CD4-positive, CD25-positive, alpha-beta regulatory T cell (primary cell): ENCODE measurements at regions not wholly inside any gene's neighbourhood (a gene's known extent, or its start where the extent isn't known, plus 50 kb on each side); places are given as distances from the start of the nearest gene placed in this dataset.

ENCODE experiments used
- ATAC-seq, 2 donors: fragments of 150-1000 bp; cut with Tn5 transposase; one replicate each; pipeline ENCODE4 v1.10.0; 2021; ENCODE audit warnings: low read depth in 2 of 2, moderate number of reproducible peaks in 2 of 2, moderate library complexity in 1 of 2
- DNase-seq, 3 donors: peaks; one replicate each; pipeline versions ENCODE4 v3.0.0 to v3.0.0-alpha.2; 2012 to 2022; ENCODE audit warnings: mixed read lengths in 1 of 3
- H3K27ac ChIP-seq: one replicate; pipeline ENCODE4 v1.7.0; 2013; ENCODE audit warnings: mild to moderate bottlenecking, low read length; ENCODE audit not compliant: insufficient read depth, poor library complexity, severe bottlenecking
- H3K27me3 ChIP-seq: one replicate; pipeline ENCODE4 v1.7.0; 2013; ENCODE audit warnings: low read length; ENCODE audit not compliant: control insufficient read depth, insufficient read depth
- H3K36me3 ChIP-seq: one replicate; pipeline ENCODE4 v1.7.0; 2013; ENCODE audit warnings: mild to moderate bottlenecking, low read length, moderate library complexity; ENCODE audit not compliant: control insufficient read depth, insufficient read depth
- H3K4me1 ChIP-seq: 2 replicates; pipeline ENCODE4 v1.7.0; 2013; ENCODE audit warnings: mild to moderate bottlenecking, low read length; ENCODE audit not compliant: insufficient read depth, control insufficient read depth, poor library complexity, severe bottlenecking
- H3K4me3 ChIP-seq: one replicate; pipeline ENCODE4 v1.7.0; 2013; ENCODE audit warnings: low read depth, mild to moderate bottlenecking, low read length, moderate library complexity
- H3K9me3 ChIP-seq, 2 experiments: 1 replicate in 1 of 2; 2 replicates in 1 of 2; pipeline ENCODE4 v1.7.0; 2013; ENCODE audit warnings: low read length in 2 of 2, mild to moderate bottlenecking in 1 of 2, moderate library complexity in 1 of 2; ENCODE audit not compliant: control insufficient read depth in 2 of 2
- H3K27ac Mint-ChIP-seq, 3 donors: one replicate each; pipeline ENCODE4 v1.8.0; 2020 to 2022; ENCODE audit warnings: mild to moderate bottlenecking in 3 of 3, mixed read lengths in 3 of 3, moderate library complexity in 2 of 3
- H3K27me3 Mint-ChIP-seq: one replicate; pipeline ENCODE4 v1.8.0; 2022; ENCODE audit warnings: mild to moderate bottlenecking, mixed read lengths
- H3K36me3 Mint-ChIP-seq: one replicate; pipeline ENCODE4 v1.8.0; 2020; ENCODE audit warnings: mixed read lengths
- H3K4me1 Mint-ChIP-seq, 4 donors: one replicate each; pipeline ENCODE4 v1.8.0; 2020 to 2022; ENCODE audit warnings: mixed read lengths in 4 of 4, mild to moderate bottlenecking in 1 of 4
- H3K4me3 Mint-ChIP-seq, 4 donors: one replicate each; pipeline ENCODE4 v1.8.0; 2020 to 2022; ENCODE audit warnings: mild to moderate bottlenecking in 4 of 4, mixed read lengths in 4 of 4, moderate library complexity in 3 of 4
- H3K9me3 Mint-ChIP-seq, 7 donors: one replicate each; pipeline ENCODE4 v1.8.0; 2020 to 2022; ENCODE audit warnings: mixed read lengths in 7 of 7, mild to moderate bottlenecking in 3 of 7, moderate library complexity in 2 of 7

DNA sequence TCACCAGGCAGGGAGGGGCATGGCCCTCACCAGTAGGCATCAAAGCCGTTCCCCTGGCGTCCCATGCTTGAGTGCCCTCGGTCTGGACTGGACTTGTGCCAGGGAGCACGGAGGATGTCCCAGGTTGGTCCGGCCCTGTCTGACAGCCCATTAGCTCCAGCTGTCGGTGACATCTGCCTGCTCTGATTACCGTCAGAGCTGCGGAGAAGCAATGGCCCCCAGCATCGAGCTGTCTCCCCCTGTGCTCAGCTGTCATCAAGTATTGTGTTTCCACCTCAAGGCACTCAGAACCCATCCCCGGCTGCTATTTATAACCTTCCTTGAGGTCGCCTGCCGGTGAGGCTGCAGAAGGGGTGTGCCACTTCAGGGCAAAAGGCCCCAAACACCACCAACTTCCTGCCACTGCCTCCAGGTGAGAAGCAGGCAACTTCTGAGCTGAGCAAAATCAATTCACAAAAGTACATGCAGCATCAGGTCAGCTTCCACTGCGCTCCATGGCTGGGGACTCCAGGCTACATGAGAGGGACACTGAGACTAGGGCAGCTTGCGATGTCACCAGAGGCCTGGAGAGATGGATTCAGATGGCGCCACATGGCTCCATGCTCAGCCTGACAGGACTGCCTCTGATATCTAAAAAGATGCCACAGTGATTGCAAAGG is 142.7 kb downstream of the C5orf15 start:
- H3K4me3 ChIP-seq, result no peak overlapping the region
- no peaks in the 10 kb centered on the region for H3K27me3 Mint-ChIP-seq
- peaks cover 0 to 21% (median 2%) of the 10 kb centered on the region in 4 donors for H3K4me1 Mint-ChIP-seq
- peaks cover 6% of the 10 kb centered on the region for H3K27me3 ChIP-seq
- H3K36me3 ChIP-seq, result no peaks in the 10 kb centered on the region
- no peak overlapping the region for H3K27ac ChIP-seq
- H3K9me3 Mint-ChIP-seq, result no peaks in the 10 kb centered on the region
- DNase-seq (peak in 2 of 3 donors; percentile 7 to 52), ATAC-seq (peak in 1 of 2 donors; percentile 44)
- H3K36me3 Mint-ChIP-seq, result no peaks in the 10 kb centered on the region
- H3K27ac Mint-ChIP-seq, result peak overlapping the region in 1 of 3 donors; percentile 38
- H3K9me3 ChIP-seq, result no peaks in the 10 kb centered on the region
- H3K4me1 ChIP-seq, result no peaks in the 10 kb centered on the region
- no peak overlapping the region for H3K4me3 Mint-ChIP-seq

DNA sequence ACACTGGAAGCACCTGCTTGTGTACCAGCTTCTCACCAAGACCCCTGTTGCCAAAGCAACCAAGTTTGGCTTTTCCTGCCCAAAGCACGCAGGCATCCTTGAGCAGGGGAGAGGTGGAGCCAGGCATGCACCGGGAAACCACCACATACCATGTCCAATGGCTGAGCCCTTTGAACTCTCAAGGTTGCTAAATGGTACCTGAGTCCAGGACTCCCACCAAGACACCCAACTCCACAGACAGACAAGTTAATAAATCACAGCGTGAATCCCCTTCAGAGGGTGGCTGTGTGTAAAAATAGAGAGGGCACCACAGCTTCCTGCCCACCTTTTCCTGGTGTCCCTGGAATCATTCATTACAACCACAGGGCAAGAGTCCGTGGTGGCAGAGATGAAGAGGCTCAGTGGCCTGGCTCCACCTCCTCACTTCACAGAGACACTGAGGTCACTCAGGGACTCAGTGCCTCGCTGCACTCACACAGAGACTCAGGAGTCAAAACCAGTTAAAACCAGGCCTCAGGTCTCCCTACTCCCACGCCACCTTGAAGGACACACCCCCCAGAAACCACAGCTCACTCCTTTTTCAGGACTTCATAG is 143.7 kb downstream of the C5orf15 start:
- peaks cover 8% of the 10 kb centered on the region for H3K27me3 Mint-ChIP-seq
- no peaks in the 10 kb centered on the region for H3K36me3 Mint-ChIP-seq
- H3K4me1 Mint-ChIP-seq, result peaks cover 0 to 21% (median 2%) of the 10 kb centered on the region in 4 donors
- Histone ChIP-seq H3K9me3 (no peaks in the 10 kb centered on the region), H3K4me3 (no peak overlapping the region), H3K27ac (no peak overlapping the region), H3K36me3 (no peaks in the 10 kb centered on the region), H3K27me3 (peaks cover 11% of the 10 kb centered on the region), H3K4me1 (no peaks in the 10 kb centered on the region)
- H3K4me3 Mint-ChIP-seq, result peak overlapping the region in 1 of 4 donors; percentile 52
- no peak for DNase-seq
- no peak overlapping the region for H3K27ac Mint-ChIP-seq
- H3K9me3 Mint-ChIP-seq, result no peaks in the 10 kb centered on the region
- no peak for ATAC-seq

DNA sequence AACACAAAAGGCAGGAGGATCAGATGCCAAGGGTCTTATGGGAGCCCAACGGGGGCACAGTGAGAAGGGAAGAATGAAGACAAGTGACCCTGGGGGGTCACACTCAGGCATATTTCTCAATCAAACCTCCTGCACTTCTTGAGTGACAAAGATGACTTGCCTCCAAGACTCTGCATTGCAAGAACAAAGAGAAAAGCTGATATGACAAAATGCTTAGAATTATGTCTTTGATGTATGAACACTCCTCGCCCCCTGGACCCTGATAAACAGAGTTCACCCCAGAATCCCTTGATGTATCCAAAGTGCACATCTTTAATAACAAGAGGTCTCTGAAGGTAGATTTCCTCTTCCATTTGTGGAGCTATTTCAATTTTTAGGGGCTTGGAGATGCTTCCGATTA is 146.5 kb downstream of the C5orf15 start:
- Histone ChIP-seq H3K9me3 (no peaks in the 10 kb centered on the region), H3K27me3 (peaks cover 11% of the 10 kb centered on the region), H3K4me3 (no peak overlapping the region), H3K36me3 (no peaks in the 10 kb centered on the region), H3K27ac (no peak overlapping the region), H3K4me1 (no peaks in the 10 kb centered on the region)
- Mint-ChIP-seq H3K4me3 (no peak overlapping the region), H3K36me3 (no peaks in the 10 kb centered on the region), H3K4me1 (peaks cover 0 to 21% (median 2%) of the 10 kb centered on the region in 4 donors), H3K9me3 (no peaks in the 10 kb centered on the region), H3K27ac (no peak overlapping the region), H3K27me3 (peaks cover 12% of the 10 kb centered on the region)
- ATAC-seq (no peak), DNase-seq (no peak)

DNA sequence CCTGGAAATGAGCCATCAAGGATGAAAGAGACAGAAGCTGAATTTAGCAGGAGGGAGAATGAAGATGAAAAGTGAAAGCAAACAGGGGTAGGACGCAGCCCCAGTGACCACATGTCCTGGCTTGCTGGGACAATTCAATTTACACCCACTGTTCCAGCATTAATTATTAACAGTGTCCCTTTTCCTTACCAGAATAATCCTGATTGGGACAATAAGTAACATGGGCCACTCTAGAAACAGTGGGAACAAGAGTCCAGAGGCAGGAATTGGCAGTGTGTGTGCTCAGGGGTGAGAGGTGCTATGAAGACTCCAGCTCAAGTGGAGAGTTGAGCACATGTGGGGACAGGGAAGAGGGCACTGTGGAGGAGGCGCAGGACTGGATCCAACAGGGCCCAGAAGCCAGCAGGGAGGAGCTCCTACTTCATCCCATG is 147.1 kb downstream of the C5orf15 start:
- H3K4me3 ChIP-seq, result no peak overlapping the region
- H3K36me3 Mint-ChIP-seq, result no peaks in the 10 kb centered on the region
- H3K4me1 Mint-ChIP-seq, result peaks cover 0 to 18% (median 1%) of the 10 kb centered on the region in 4 donors
- peaks cover 11% of the 10 kb centered on the region for H3K27me3 ChIP-seq
- H3K9me3 ChIP-seq, result no peaks in the 10 kb centered on the region
- no peak for ATAC-seq
- no peak for DNase-seq
- no peak overlapping the region for H3K27ac Mint-ChIP-seq
- H3K27me3 Mint-ChIP-seq, result peaks cover 12% of the 10 kb centered on the region
- H3K27ac ChIP-seq, result no peak overlapping the region
- no peaks in the 10 kb centered on the region for H3K4me1 ChIP-seq
- H3K36me3 ChIP-seq, result no peaks in the 10 kb centered on the region
- H3K9me3 Mint-ChIP-seq, result no peaks in the 10 kb centered on the region
- H3K4me3 Mint-ChIP-seq, result peak overlapping the region in 1 of 4 donors; percentile 22

DNA sequence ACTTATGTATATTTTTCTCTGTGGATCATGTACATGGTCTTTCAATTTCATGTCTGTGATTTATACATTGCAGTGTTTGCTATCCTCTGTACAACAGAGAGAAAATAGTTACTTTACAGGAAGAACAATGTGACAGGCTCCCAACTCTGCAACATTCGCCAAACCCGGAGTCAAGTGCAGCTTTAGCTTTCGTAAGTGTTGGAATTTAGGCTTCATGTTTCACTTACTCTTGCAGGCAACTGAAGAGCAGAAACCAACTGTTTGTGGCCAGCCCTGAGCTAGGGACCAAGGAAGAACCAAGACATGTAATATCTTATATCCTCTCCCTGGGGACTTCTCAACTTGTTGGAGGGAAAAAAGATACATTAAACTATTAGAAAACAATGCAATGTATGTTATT is 147.9 kb downstream of the C5orf15 start:
- Mint-ChIP-seq H3K36me3 (no peaks in the 10 kb centered on the region), H3K27ac (no peak overlapping the region), H3K9me3 (no peaks in the 10 kb centered on the region), H3K27me3 (peaks cover 12% of the 10 kb centered on the region), H3K4me1 (peaks cover 0 to 11% (median 0%) of the 10 kb centered on the region in 4 donors), H3K4me3 (no peak overlapping the region)
- Histone ChIP-seq H3K36me3 (no peaks in the 10 kb centered on the region), H3K9me3 (no peaks in the 10 kb centered on the region), H3K27me3 (peaks cover 11% of the 10 kb centered on the region), H3K4me3 (no peak overlapping the region), H3K27ac (no peak overlapping the region), H3K4me1 (no peaks in the 10 kb centered on the region)
- ATAC-seq, result no peak
- DNase-seq, result no peak

DNA sequence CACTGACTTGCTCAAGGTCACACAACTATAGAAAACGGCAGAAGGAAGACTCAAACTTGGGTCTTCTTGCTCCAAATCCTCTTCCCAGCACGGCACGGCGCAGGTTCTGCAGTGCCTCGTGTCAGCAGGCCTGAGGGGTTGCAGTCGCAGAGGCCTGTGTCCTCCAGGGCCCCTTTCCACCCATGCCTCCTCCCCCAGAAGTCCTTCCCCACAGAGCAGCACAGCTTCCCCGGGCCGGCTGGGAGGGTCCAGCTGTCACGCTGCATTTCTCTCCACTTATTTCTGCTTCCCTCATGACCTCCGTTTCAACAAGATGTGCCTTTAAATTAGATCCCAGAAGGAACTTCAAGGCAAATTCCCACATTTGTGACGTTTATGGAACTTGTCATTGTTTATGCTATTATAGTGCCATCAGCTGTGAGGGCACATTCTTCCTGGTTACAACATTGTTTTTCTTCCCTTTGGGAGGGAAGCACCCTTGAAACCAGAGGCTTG is 148.4 kb downstream of the C5orf15 start:
- no peak overlapping the region for H3K4me3 Mint-ChIP-seq
- H3K27me3 Mint-ChIP-seq, result peaks cover 12% of the 10 kb centered on the region
- no peak overlapping the region for H3K4me3 ChIP-seq
- no peak for ATAC-seq
- H3K4me1 ChIP-seq, result no peaks in the 10 kb centered on the region
- H3K27ac ChIP-seq, result no peak overlapping the region
- H3K9me3 Mint-ChIP-seq, result no peaks in the 10 kb centered on the region
- H3K27me3 ChIP-seq, result peaks cover 11% of the 10 kb centered on the region
- H3K27ac Mint-ChIP-seq, result no peak overlapping the region
- H3K36me3 Mint-ChIP-seq, result no peaks in the 10 kb centered on the region
- H3K9me3 ChIP-seq, result no peaks in the 10 kb centered on the region
- peaks cover 0 to 6% (median 0%) of the 10 kb centered on the region in 4 donors for H3K4me1 Mint-ChIP-seq
- DNase-seq, result no peak
- H3K36me3 ChIP-seq, result no peaks in the 10 kb centered on the region

DNA sequence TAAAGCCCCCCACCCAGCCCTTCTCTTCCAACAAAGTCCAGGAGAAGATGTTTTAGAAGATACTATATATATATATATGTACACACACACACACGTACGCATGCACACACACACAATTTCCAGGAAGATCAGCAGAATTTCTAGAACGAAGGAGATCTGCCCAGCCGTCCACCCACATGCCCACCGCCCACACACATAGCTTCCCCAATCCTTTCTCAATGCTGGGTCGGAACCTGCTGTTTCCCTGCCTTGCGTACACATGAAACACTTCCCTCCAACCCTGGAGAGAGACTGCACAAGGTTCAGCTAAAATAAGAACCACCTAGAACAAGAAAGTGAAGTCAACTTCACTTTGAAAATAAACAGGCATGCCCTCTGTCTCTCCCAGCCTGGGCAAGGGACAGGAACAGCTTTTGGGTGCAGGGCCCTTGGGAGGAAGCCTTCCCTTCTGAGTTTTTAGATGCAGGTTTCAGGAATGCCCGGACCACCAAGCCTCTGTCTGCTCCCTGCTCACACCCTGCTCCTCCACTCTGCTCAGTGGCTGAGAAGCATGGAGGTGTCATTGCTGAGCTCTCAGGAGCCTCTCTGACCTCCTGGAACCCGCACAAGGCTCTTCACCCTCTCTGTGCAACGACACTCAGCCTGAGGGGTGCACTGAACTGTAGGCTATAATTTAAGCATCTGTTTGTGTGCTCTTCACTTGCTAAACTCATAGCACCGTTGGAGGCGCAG is 149.4 kb downstream of the C5orf15 start:
- H3K9me3 Mint-ChIP-seq, result no peaks in the 10 kb centered on the region
- H3K27ac ChIP-seq, result no peak overlapping the region
- no peak overlapping the region for H3K4me3 ChIP-seq
- H3K27me3 Mint-ChIP-seq, result peaks cover 19% of the 10 kb centered on the region
- H3K27ac Mint-ChIP-seq, result peak overlapping the region in 1 of 3 donors; percentile 0
- DNase-seq (no peak), ATAC-seq (no peak)
- no peaks in the 10 kb centered on the region for H3K4me1 Mint-ChIP-seq
- H3K36me3 Mint-ChIP-seq, result no peaks in the 10 kb centered on the region
- H3K4me1 ChIP-seq, result no peaks in the 10 kb centered on the region
- no peaks in the 10 kb centered on the region for H3K9me3 ChIP-seq
- H3K27me3 ChIP-seq, result peaks cover 14% of the 10 kb centered on the region
- H3K4me3 Mint-ChIP-seq, result no peak overlapping the region
- no peaks in the 10 kb centered on the region for H3K36me3 ChIP-seq
